H1 (cell line): ENCODE measurements at regions not wholly inside any gene's neighbourhood (a gene's known extent, or its start where the extent isn't known, plus 50 kb on each side); places are given as distances from the start of the nearest gene placed in this dataset.

Experiments used
- CTCF ChIA-PET: fragments of 300-600 bp; sonication (Branson Sonifier 250); formaldehyde crosslinking; loops from one replicate; lab custom pipeline; 2021; ENCODE audit not compliant: partially characterized antibody; lab: Charles Lee
- POLR2A ChIA-PET: fragments of 300-600 bp; sonication (Branson Sonifier 250); formaldehyde crosslinking; loops from one replicate; lab custom pipeline; 2021; ENCODE audit warnings: inconsistent platforms; ENCODE audit not compliant: partially characterized antibody; lab: Charles Lee
- DNase-seq, 2 experiments: peaks; one replicate each; pipeline versions ENCODE4 v3.0.0 to v3.0.0-alpha.2; 2010 to 2022; ENCODE audit warnings: low spot score in 2 of 2, low read depth in 1 of 2, mixed read lengths in 1 of 2
- FAIRE-seq: peaks from 2 replicates; lab custom pipeline; 2011; peaks lifted over from hg19 to GRCh38; lab: Jason Lieb, UNC
- H2AFZ ChIP-seq: 2 replicates; pipeline ENCODE4 v1.8.1; 2012; ENCODE audit warnings: low read length, inconsistent platforms
- H2AK5ac ChIP-seq: 2 replicates; pipeline ENCODE4 v1.6.1; 2013; ENCODE audit warnings: low read depth, low read length
- H2BK120ac ChIP-seq: replicated peaks from 2 replicates; pipeline ENCODE3; 2013; ENCODE audit warnings: low read depth, low read length, inconsistent platforms
- H2BK12ac ChIP-seq: 2 replicates; pipeline ENCODE4 v1.6.1; 2013; ENCODE audit warnings: low read depth, low read length
- H2BK15ac ChIP-seq: 2 replicates; pipeline ENCODE4 v1.6.1; 2013; ENCODE audit warnings: low read length
- H2BK20ac ChIP-seq: 2 replicates; pipeline ENCODE4 v1.6.1; 2013; ENCODE audit warnings: low read length
- H2BK5ac ChIP-seq: 2 replicates; pipeline ENCODE4 v1.6.1; 2013; ENCODE audit warnings: low read depth, low read length
- H3K14ac ChIP-seq: 2 replicates; pipeline ENCODE4 v1.6.1; 2013; ENCODE audit warnings: inconsistent platforms; ENCODE audit not compliant: insufficient read length
- H3K18ac ChIP-seq: 2 replicates; pipeline ENCODE4 v1.6.1; 2013; ENCODE audit warnings: low read length; ENCODE audit errors: extremely low read depth
- H3K23ac ChIP-seq: 2 replicates; pipeline ENCODE4 v1.6.1; 2013; ENCODE audit warnings: inconsistent platforms; ENCODE audit not compliant: insufficient read length
- H3K23me2 ChIP-seq: 2 replicates; pipeline ENCODE4 v1.6.1; 2013; ENCODE audit warnings: low read depth, low read length
- H3K27ac ChIP-seq: 2 replicates; pipeline ENCODE4 v1.6.1; 2011; ENCODE audit warnings: low read depth, low read length, inconsistent platforms
- H3K27me3 ChIP-seq, 4 experiments: replicated peaks in 1 of 4; 1 replicate in 1 of 4; 2 replicates in 3 of 4; pipeline versions ENCODE4 v1.6.1 to v1.8.1; 2011 to 2013; ENCODE audit warnings: low read length in 3 of 4, mild to moderate bottlenecking in 3 of 4, inconsistent platforms in 2 of 4, mixed read lengths in 2 of 4, moderate library complexity in 1 of 4; ENCODE audit not compliant: control insufficient read depth in 3 of 4, insufficient read depth in 3 of 4; ENCODE audit errors: extremely low read depth in 1 of 4
- H3K36me3 ChIP-seq, 4 experiments: 2 replicates each; pipeline versions ENCODE4 v1.6.1 to v1.8.1; 2011 to 2013; ENCODE audit warnings: mild to moderate bottlenecking in 4 of 4, low read length in 3 of 4, moderate library complexity in 2 of 4, control low read depth in 1 of 4, inconsistent platforms in 1 of 4; ENCODE audit not compliant: insufficient read depth in 4 of 4, control insufficient read depth in 2 of 4
- H3K4ac ChIP-seq: replicated peaks from 2 replicates; pipeline ENCODE3; 2013; ENCODE audit warnings: low read length, low read depth, mixed read lengths, inconsistent platforms; ENCODE audit not compliant: insufficient read length
- H3K4me1 ChIP-seq, 4 experiments: replicated peaks in 1 of 4; 1 replicate in 1 of 4; 2 replicates in 3 of 4; pipeline versions ENCODE4 v1.6.1 to v1.8.1; 2011 to 2013; ENCODE audit warnings: low read length in 3 of 4, inconsistent platforms in 2 of 4, mixed read lengths in 1 of 4; ENCODE audit not compliant: insufficient read depth in 4 of 4, control insufficient read depth in 3 of 4
- H3K4me2 ChIP-seq, 2 experiments: 2 replicates each; pipeline versions ENCODE4 v1.6.1 to v1.8.1; 2011 to 2013; ENCODE audit warnings: low read depth in 2 of 2, low read length in 2 of 2, control low read depth in 1 of 2, inconsistent platforms in 1 of 2, mild to moderate bottlenecking in 1 of 2; ENCODE audit not compliant: insufficient read depth in 1 of 2
- H3K4me3 ChIP-seq, 4 experiments: fragments of 200-600, 300-600 bp in 1 of 4; sonication (generic), shearing (Covaris generic), sonication (Bioruptor Twin) in 1 of 4; 2 replicates each; pipeline versions ENCODE4 v1.5.1 to v1.8.1; 2011 to 2016; ENCODE audit warnings: low read length in 4 of 4, low read depth in 3 of 4, control low read depth in 2 of 4, inconsistent platforms in 2 of 4, mild to moderate bottlenecking in 2 of 4, mixed read lengths in 1 of 4, moderate library complexity in 1 of 4; ENCODE audit not compliant: insufficient read depth in 2 of 4; ENCODE audit errors: extremely low read depth in 1 of 4
- H3K56ac ChIP-seq: replicated peaks from 2 replicates; pipeline ENCODE3; 2013; ENCODE audit warnings: low read depth, mild to moderate bottlenecking, mixed read lengths, low read length, inconsistent platforms; ENCODE audit not compliant: insufficient read length
- H3K79me1 ChIP-seq: 2 replicates; pipeline ENCODE4 v1.6.1; 2013; ENCODE audit warnings: low read depth, low read length, control low read depth
- H3K79me2 ChIP-seq, 2 experiments: 2 replicates each; pipeline versions ENCODE4 v1.6.1 to v1.8.1; 2012 to 2013; ENCODE audit warnings: low read length in 2 of 2, mild to moderate bottlenecking in 2 of 2, inconsistent platforms in 1 of 2; ENCODE audit not compliant: insufficient read depth in 2 of 2, control insufficient read depth in 1 of 2
- H3K9ac ChIP-seq, 4 experiments: replicated peaks in 1 of 4; 1 replicate in 1 of 4; 2 replicates in 3 of 4; pipeline versions ENCODE4 v1.6.1 to v1.8.1; 2011 to 2013; ENCODE audit warnings: low read depth in 3 of 4, low read length in 3 of 4, control low read depth in 2 of 4, mild to moderate bottlenecking in 2 of 4, moderate library complexity in 2 of 4, inconsistent platforms in 1 of 4; ENCODE audit errors: extremely low read depth in 1 of 4
- H3K9me3 ChIP-seq, 2 experiments: 2 replicates each; pipeline versions ENCODE4 v1.6.1 to v1.8.1; 2012 to 2013; ENCODE audit warnings: mild to moderate bottlenecking in 2 of 2, moderate library complexity in 2 of 2, control low read depth in 1 of 2, inconsistent platforms in 1 of 2, low read depth in 1 of 2, low read length in 1 of 2, mixed read lengths in 1 of 2; ENCODE audit not compliant: insufficient read depth in 2 of 2
- H4K20me1 ChIP-seq, 2 experiments: replicated peaks in 1 of 2; 2 replicates each; pipeline versions ENCODE3 to v1.8.1; 2011 to 2013; ENCODE audit warnings: inconsistent platforms in 2 of 2, low read length in 2 of 2, mild to moderate bottlenecking in 1 of 2; ENCODE audit not compliant: insufficient read depth in 2 of 2, control insufficient read depth in 1 of 2
- H4K5ac ChIP-seq: 2 replicates; pipeline ENCODE4 v1.6.1; 2013; ENCODE audit warnings: low read length, low read depth, mixed read lengths, inconsistent platforms; ENCODE audit not compliant: insufficient read length
- H4K8ac ChIP-seq: 2 replicates; pipeline ENCODE4 v1.8.0; 2013; ENCODE audit warnings: mild to moderate bottlenecking, moderate library complexity, low read length, inconsistent platforms; ENCODE audit not compliant: insufficient read depth; ENCODE audit errors: extremely low read depth
- H4K91ac ChIP-seq: replicated peaks from 2 replicates; pipeline ENCODE3; 2013; ENCODE audit warnings: low read length, mixed read lengths, inconsistent platforms; ENCODE audit not compliant: insufficient read length
- CHD2 ChIP-seq: IDR thresholded peaks from 2 replicates; pipeline ENCODE4 v1.6.1; 2012; ENCODE audit warnings: low read length, improper control_type of control experiment
- FOSL1 ChIP-seq: IDR thresholded peaks from 2 replicates; pipeline ENCODE4 v1.6.1; 2011; ENCODE audit warnings: mild to moderate bottlenecking, low read depth, low read length, moderate library complexity; ENCODE audit not compliant: insufficient read depth
- HDAC2 ChIP-seq, 2 experiments: fragments of 300-600 bp in 1 of 2; sonication (generic) in 1 of 2; IDR thresholded peaks; 2 replicates each; pipeline ENCODE4 v1.6.1; 2011 to 2012; ENCODE audit warnings: low read depth in 2 of 2, low read length in 2 of 2, mild to moderate bottlenecking in 2 of 2, moderate library complexity in 2 of 2, borderline replicate concordance in 1 of 2, inconsistent platforms in 1 of 2
- JUND ChIP-seq: IDR thresholded peaks from 2 replicates; pipeline ENCODE4 v1.6.1; 2011; ENCODE audit warnings: mild to moderate bottlenecking, improper control_type of control experiment, low read length
- MAFK ChIP-seq: IDR thresholded peaks from 2 replicates; pipeline ENCODE4 v1.6.1; 2012; ENCODE audit warnings: low read depth, mild to moderate bottlenecking, improper control_type of control experiment, low read length
- POLR2AphosphoS5 ChIP-seq: IDR thresholded peaks from 2 replicates; pipeline ENCODE4 v1.6.1; 2011; ENCODE audit warnings: low read depth, low read length
- POU5F1 ChIP-seq: IDR thresholded peaks from 2 replicates; pipeline ENCODE4 v1.6.1; 2011; ENCODE audit warnings: low read depth, mild to moderate bottlenecking, low read length, moderate library complexity
- RBBP5 ChIP-seq: IDR thresholded peaks from 2 replicates; pipeline ENCODE4 v1.7.1; 2012; ENCODE audit warnings: low read depth, mild to moderate bottlenecking, inconsistent platforms, low read length, moderate library complexity, borderline replicate concordance
- RFX5 ChIP-seq: IDR thresholded peaks from 2 replicates; pipeline ENCODE4 v1.6.1; 2011; ENCODE audit warnings: low read depth, low read length, improper control_type of control experiment, borderline replicate concordance
- SP4 ChIP-seq: IDR thresholded peaks from 2 replicates; pipeline ENCODE4 v1.6.1; 2012; ENCODE audit warnings: low read length, inconsistent platforms
- TAF7 ChIP-seq: optimal IDR thresholded peaks from 2 replicates; pipeline ENCODE3; 2011; ENCODE audit warnings: low read depth, mild to moderate bottlenecking, inconsistent platforms, low read length, moderate library complexity, borderline replicate concordance
- YY1 ChIP-seq: IDR thresholded peaks from 2 replicates; pipeline ENCODE4 v1.6.1; 2011; ENCODE audit warnings: low read depth, mild to moderate bottlenecking, low read length
- ZNF274 ChIP-seq: IDR thresholded peaks from 2 replicates; pipeline ENCODE4 v1.7.0; 2012; ENCODE audit warnings: low read length, borderline replicate concordance; ENCODE audit errors: extremely low read depth
- WGBS, 2 experiments: shearing (Covaris generic) in 1 of 2; methylation state at CpG; one replicate each; pipeline versions ENCODE4 v1.1.6 to v1.1.7; 2013 to 2015; ENCODE audit warnings: low lambda C conversion rate in 2 of 2, mixed read lengths in 2 of 2, inconsistent platforms in 1 of 2, low coverage in 1 of 2, missing lambda C conversion rate in 1 of 2; ENCODE audit not compliant: insufficient replicate concordance in 2 of 2, insufficient coverage in 1 of 2, insufficient read length in 1 of 2; ENCODE audit errors: extremely low coverage in 1 of 2, missing lambda C conversion rate in 1 of 2; 5-methylcytosine and 5-hydroxymethylcytosine counted together
- TF ChIP-seq, protein P1 (sequence below): IDR thresholded peaks from 2 replicates; pipeline ENCODE4 v1.6.1; 2011; ENCODE audit warnings: low read depth, mild to moderate bottlenecking, low read length; ENCODE audit not compliant: insufficient read depth
- TF ChIP-seq, protein P2 (sequence below): IDR thresholded peaks from 2 replicates; pipeline ENCODE4 v1.6.1; 2012; ENCODE audit warnings: inconsistent platforms

GRCh38 chr10:10118131-10118530, 899.5 kb upstream of the CELF2 start:
- H3K36me3 ChIP-seq: no peaks in the 10 kb centered on the region
- H3K23me2 ChIP-seq: no peaks in the 10 kb centered on the region
- no peak overlapping the region for H3K14ac ChIP-seq
- H3K18ac ChIP-seq: no peak overlapping the region
- H3K56ac ChIP-seq: no peak overlapping the region
- H2BK5ac ChIP-seq: no peak overlapping the region
- no peak overlapping the region for H2AK5ac ChIP-seq
- no peak overlapping the region for H2BK15ac ChIP-seq
- H3K79me2 ChIP-seq: no peaks in the 10 kb centered on the region
- H2AFZ ChIP-seq: no peak overlapping the region
- no peak overlapping the region for H2BK120ac ChIP-seq
- no peak overlapping the region for H3K23ac ChIP-seq
- FAIRE-seq: no peak
- H3K4me2 ChIP-seq: no peak overlapping the region
- no peak overlapping the region for H2BK12ac ChIP-seq
- no peak overlapping the region for H3K4me3 ChIP-seq
- H3K9me3 ChIP-seq: no peaks in the 10 kb centered on the region
- no peak overlapping the region for H3K9ac ChIP-seq
- H3K4ac ChIP-seq: no peak overlapping the region
- H3K27ac ChIP-seq: no peak overlapping the region
- no peaks in the 10 kb centered on the region for H3K27me3 ChIP-seq
- H3K4me1 ChIP-seq: no peaks in the 10 kb centered on the region
- 84% methylated on average over 1 of the region's 1 CpG; no CpG with 5 or more reads in 1 of the 2 experiments for WGBS, 2 experiments
- POLR2A ChIA-PET: no interaction called here
- H4K5ac ChIP-seq: no peak overlapping the region
- no peaks in the 10 kb centered on the region for H4K20me1 ChIP-seq
- no peaks in the 10 kb centered on the region for H3K79me1 ChIP-seq
- H4K91ac ChIP-seq: no peak overlapping the region
- H2BK20ac ChIP-seq: no peak overlapping the region
- no peak overlapping the region for H4K8ac ChIP-seq
- DNase-seq: no peak
- CTCF ChIA-PET: no interaction called here
- TF ChIP-seq, protein P1, sequence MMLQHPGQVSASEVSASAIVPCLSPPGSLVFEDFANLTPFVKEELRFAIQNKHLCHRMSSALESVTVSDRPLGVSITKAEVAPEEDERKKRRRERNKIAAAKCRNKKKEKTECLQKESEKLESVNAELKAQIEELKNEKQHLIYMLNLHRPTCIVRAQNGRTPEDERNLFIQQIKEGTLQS: no peak
- no peak for TF ChIP-seq TAF7
- TF ChIP-seq, protein P2, sequence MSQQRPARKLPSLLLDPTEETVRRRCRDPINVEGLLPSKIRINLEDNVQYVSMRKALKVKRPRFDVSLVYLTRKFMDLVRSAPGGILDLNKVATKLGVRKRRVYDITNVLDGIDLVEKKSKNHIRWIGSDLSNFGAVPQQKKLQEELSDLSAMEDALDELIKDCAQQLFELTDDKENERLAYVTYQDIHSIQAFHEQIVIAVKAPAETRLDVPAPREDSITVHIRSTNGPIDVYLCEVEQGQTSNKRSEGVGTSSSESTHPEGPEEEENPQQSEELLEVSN: no peak
- TF ChIP-seq JUND: no peak
- TF ChIP-seq SP4: no peak
- no peak for TF ChIP-seq HDAC2 (IDR thresholded peaks at IDR 0.05; ENCODE audit: borderline replicate concordance in 1 of 2, low read depth in 2 of 2, low read length in 2 of 2)
- TF ChIP-seq FOSL1: no peak
- no peak for TF ChIP-seq MAFK
- no peak for TF ChIP-seq CHD2
- TF ChIP-seq ZNF274: no peak
- TF ChIP-seq POLR2AphosphoS5: no peak
- TF ChIP-seq YY1: no peak
- TF ChIP-seq RBBP5: no peak
- no peak for TF ChIP-seq RFX5
- TF ChIP-seq POU5F1: no peak
